OCI-LY7 (cell line): ENCODE measurements at regions not wholly inside any gene's neighbourhood (a gene's known extent, or its start where the extent isn't known, plus 50 kb on each side); places are given as distances from the start of the nearest gene placed in this dataset.

ENCODE experiments used
- EZH2phosphoT487 ChIP-seq: fragments of 200-600 bp; sonication (generic); IDR thresholded peaks from 2 replicates; pipeline ENCODE4 v1.6.1; 2018; ENCODE audit warnings: low read depth, borderline replicate concordance, mild to moderate bottlenecking, mixed run types, antibody characterized with exemption, low read length, moderate library complexity, mixed read lengths
- TF ChIP-seq, protein P1 (sequence below): fragments of 200-600 bp; sonication (generic); conservative IDR thresholded peaks from 2 replicates; pipeline ENCODE4 v1.5.1; 2014; ENCODE audit warnings: mild to moderate bottlenecking, antibody characterized with exemption, low read length, moderate library complexity, mixed read lengths

DNA sequence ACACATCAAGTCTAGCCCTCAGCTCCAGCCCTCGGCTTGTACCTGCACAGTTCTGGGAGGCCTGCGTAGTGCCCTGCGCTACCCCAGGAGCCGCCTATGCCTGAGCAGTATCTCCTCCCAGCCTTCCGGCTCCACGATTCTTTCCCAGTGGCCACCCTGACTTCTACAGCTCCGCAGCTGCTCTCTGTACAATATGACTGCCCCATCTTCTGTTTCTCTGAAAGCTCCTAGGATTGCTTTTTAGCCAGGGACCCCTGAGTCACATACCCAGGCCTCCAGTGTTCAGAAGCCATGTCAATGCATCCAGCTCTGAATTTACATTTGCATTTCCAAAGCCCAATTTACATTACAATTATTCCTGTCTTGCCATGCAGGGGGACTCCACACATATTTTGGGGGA lies 135.5 kb downstream of the PJA1 start:
- TF ChIP-seq, protein P1, sequence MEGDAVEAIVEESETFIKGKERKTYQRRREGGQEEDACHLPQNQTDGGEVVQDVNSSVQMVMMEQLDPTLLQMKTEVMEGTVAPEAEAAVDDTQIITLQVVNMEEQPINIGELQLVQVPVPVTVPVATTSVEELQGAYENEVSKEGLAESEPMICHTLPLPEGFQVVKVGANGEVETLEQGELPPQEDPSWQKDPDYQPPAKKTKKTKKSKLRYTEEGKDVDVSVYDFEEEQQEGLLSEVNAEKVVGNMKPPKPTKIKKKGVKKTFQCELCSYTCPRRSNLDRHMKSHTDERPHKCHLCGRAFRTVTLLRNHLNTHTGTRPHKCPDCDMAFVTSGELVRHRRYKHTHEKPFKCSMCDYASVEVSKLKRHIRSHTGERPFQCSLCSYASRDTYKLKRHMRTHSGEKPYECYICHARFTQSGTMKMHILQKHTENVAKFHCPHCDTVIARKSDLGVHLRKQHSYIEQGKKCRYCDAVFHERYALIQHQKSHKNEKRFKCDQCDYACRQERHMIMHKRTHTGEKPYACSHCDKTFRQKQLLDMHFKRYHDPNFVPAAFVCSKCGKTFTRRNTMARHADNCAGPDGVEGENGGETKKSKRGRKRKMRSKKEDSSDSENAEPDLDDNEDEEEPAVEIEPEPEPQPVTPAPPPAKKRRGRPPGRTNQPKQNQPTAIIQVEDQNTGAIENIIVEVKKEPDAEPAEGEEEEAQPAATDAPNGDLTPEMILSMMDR = no peak
- TF ChIP-seq EZH2phosphoT487 = no peak
